NCI-H1105 treated with DMSO at 0.1 percent for 48 hours (cell line): ENCODE measurements at regions not wholly inside any gene's neighbourhood (a gene's known extent, or its start where the extent isn't known, plus 50 kb on each side); places are given as distances from the start of the nearest gene placed in this dataset.
"Not testable (repeated sequence)": the region's sequence is repeated elsewhere in the genome, so short reads cannot be mapped to it uniquely, and the experiment has no call there.

Experiments used
- DNase-seq: peaks from one replicate; lab custom pipeline; 2025; lab: John Stamatoyannopoulos, UW

DNA sequence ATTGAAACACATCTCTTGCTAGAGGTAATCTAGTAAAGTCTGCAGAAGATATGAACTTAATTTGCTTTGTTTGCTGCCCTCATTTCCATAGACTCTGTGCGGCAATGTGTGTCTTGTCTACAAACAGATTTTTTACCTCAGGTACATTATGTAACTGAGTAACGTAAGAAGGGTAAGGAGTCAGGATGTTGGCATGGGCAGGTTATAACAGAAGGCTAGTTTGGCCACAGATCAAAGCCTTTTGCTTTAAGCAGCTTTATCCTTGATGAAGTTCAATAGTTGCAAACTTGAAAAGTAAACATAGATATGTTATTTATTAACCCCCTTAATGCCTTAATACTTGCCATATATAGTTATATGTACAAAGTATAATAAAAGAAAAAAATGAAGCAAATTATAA, 391.6 kb upstream of the FKBP1C start:
- DNase-seq: no peak

DNA sequence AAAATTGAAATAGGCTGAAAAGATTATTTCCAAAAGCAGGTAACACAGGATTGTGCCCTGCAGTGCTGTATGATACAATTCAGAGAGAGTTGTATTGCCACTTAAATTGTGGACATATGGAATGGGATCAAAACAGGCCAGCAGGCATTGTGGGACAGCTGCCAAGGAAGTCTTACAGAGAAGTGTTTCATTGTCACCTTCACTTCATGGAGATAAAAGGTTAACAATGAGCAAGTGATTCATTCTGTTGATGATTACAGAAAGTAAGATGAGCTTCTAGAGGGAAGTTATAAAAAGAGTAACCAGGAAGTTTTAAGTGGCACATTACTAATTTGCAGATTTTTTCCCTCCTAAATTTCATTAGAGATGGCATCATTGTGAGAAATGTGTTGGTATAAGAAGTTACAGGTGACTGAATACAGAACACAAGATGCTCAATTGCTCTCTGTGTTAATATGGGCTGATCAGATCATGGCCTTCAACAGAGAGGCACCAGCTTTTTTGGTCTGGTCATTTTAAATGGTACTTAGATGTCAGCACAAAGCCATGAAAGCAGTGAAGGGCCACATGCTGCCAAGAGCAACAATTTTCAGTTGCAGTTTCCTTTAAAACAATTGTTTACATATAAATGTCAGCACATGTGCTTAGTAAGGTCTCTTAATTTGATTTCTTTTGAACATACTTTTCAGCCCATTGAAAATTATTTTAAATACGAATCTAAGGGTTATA, 402.5 kb upstream of the FKBP1C start:
- peak; percentile 8 for DNase-seq

DNA sequence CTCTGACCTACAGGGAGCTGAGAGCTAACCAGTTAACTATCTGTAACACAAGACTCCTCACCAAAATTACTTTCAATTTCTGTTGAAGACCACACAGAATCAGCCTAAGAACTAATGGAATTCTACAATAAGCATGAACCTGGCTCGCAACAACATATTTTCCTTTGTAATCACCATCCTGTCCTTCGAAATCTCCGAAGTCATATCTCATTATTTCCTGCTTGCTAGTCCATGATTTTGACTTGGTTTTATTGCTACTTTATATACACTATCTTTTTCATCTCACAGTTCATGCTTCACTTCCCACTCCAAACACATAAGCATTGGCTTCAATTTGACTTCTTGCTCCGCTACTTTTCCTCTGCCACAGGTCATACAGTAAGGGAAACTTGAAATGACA, 405.8 kb upstream of the FKBP1C start:
- DNase-seq: no peak

DNA sequence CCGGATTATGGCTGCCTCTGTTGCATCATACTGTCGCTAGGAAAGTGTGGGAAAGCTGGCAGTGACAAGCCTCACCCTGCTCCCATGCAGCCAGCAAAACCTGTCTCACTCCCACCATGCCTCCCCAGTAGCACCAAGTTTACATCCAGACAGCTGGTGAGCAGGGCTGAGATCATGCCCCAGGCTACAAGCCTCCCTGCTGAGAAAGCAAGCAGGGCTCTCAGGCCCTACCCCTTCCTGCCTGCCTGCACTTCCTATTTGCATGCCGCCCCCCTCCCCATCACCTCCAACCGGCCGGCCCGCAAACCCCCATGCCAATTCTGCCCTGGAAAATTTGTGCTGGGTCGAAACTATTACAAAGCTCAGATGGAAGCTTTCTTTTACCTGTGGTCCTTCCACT, 408.2 kb upstream of the FKBP1C start:
- no peak for DNase-seq

DNA sequence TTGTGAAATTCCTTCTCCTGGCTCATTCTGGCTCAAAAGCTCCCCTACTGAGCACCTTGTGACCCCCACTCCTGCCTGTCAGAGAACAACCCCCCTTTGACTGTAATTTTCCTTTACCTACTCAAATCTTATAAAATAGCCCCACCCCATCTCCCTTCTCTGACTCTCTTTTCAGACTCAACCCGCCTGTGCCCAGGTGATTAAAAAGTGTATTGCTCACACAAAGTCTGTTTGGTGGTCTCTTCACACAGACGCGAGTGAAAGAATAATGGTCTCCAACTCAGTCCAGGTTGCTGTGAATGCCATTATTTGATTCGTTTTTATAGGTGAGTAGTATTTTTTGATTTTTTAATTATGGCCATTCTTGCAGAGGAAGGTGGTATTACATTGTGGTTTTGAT, 414.1 kb upstream of the FKBP1C start:
- no peak for DNase-seq

DNA sequence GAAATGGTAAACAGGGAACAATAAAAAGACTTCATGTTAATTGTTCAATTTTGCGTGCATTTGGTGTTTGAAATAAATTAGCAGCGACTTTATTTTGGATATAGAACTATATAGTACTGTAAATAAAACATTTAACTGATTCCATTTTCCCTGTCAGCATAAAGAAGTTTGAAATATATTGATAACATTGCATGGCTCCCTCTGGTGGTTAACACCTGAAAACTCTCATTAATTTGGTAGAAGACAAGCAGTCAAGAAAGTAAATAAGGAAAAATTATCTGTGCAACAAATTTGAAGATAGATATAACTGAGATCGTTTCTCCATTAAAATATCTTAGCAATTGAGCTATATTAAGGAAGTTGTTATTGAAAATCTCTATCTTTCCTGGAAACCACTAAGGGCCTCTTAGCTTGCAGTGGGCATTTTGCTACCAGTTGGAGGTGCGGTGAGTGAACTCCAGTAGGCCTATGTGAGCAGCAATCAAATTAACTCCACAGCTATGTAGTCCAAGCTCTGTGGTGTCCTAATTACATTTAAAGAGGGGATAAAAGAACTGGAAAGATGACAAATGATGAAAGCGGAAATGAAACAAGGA, 435.7 kb upstream of the FKBP1C start:
- peak; percentile 33 for DNase-seq

DNA sequence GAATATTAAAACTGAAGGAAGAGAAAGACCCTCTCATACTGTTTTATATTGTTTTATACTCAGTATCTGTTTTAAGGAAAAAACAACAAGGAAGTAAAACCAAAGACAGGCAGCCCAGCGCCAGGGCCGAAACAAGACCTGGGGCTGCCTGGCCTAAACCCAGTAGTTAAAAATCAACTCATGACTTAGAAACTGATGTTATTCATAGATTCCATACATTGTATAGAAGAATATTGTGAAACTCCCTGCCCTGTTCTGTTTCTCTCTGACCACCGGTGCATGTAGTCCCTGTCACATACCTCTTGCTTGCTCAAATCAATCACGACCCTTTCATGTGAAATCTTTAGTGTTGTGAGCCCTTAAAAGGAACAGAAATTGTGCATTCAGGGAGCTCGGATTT, 445.1 kb upstream of the FKBP1C start:
- DNase-seq: not testable (repeated sequence)

DNA sequence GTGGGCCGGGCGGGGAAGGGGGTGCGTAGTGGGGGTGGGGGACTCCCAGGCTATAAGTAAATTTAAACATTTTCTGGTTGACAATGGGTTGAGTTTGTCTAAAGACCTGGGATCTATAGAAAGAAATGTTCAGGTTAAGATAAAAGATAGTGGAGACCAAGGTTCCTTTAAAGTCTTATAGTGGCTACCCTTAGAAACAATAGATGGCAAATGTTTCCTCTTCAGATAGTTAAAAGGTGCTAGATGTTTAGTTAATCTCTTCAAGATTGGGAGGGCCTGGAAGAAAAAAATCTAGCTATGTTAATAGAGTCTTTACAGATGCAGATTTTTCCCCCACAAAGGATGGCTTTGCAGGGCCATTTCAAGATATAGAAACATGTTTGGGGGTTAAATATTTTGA, 446.4 kb upstream of the FKBP1C start:
- DNase-seq: no peak

DNA sequence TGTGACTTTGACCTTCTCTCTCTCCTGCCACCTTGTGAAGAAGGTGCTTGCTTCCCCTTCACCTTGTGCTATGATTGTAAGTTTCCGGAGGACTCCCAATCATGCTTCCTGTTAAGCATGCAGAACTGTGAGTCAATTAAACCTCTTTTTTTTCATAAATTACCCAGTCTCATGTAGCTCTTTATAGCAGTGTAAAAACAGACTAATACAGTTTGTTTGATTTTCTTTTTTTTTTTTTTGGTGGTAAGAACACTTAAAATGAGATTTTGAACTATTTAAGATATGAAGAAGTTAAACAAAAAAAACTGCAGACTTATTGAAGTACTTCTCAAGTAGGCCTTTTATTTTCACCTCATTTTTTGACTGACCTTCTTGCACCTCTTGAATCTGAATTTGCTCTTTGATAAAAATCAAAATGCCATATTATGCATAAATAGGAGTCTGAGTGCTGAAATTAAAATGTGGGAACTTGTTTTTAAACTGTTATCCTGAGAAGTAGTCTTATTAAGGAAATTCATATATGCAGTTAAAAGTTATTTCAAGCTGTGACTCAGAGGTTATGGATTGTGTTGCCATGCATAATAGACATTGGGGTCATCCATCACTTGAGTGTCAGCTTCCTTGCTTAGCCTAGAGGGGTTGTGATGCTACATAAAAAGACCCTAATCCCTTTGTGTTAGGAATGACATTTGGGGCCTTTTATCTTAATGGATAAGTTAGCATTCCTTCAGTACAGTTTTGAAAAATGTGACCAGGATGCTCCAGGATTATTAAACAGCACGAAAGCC, 447.9 kb upstream of the FKBP1C start:
- no peak for DNase-seq

DNA sequence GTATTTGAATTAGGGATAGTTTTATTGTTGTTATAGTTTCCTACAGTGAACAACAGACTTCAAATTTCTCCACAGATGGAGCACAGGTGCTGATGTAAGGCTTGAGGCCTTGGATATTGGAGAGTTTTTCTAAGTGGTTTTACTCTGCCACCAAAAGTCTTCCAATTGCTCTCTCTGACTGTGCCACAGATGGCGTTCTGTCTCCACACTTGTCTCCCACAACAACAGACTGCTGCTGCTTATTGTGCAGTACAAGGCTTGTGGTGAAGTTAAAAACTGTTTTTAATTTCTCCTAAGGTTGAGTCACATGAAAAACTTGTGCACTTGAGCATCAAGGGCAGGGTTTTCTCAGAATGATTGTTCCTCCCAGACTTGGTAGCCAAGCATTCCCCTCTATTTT, 460.9 kb upstream of the KHDRBS2 start:
- no peak for DNase-seq

DNA sequence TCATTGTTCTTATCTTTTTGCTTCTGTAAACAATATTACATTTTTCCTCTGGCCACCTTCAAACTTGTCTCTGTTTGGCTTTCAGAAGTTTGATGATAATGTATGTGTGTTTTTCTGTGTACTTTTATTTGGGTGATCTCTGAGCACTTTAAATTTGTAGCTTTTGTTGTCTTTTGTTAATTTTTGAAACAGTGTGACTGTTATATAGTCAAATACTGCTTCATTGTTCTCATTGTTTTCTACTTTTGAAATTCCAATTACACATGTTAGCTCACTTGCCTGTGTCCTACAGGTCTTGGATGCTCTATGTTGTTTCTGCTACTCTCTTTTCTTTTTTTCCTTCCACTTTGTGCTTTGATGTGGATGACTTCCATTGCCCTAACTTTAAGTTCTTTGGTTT, 460.1 kb upstream of the KHDRBS2 start:
- no peak for DNase-seq

DNA sequence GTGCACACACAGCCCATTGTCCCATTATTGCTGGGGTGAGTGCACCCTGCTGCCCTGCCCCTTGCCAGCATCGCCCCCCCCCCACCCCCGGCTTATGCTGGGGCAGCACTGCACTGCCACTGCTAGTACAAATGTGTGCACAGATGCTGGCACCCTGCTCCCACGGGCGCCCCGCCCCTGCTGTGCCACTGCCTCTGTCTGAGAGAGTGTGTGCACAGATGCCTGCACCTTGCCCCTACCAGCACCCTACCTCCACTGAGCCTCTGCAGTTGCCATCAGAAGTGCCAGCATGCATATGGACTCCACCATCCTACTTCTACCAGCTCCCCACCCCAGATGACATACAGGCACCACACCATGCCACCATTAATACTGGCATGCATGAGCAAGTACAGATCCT, 454.6 kb upstream of the KHDRBS2 start:
- no peak for DNase-seq

DNA sequence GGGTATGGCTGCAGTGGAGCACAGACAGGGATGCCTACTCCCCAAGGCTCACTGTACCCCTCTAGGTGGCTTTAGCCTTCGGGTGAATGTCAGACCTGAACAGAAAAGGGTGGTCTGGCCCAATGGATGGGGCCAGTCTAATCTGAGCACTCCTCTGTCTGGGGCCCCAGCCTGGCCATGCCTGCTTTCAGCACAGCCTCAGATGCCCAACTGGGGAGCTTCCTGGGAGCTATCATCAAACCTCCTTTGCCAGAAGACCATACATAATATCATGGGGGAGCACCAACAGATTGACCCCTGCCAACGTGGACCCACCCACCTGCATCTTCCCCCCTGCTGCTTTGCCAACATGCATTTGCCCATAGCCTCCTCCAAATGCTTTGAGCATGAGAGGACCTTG, 454.1 kb upstream of the KHDRBS2 start:
- DNase-seq: no peak

DNA sequence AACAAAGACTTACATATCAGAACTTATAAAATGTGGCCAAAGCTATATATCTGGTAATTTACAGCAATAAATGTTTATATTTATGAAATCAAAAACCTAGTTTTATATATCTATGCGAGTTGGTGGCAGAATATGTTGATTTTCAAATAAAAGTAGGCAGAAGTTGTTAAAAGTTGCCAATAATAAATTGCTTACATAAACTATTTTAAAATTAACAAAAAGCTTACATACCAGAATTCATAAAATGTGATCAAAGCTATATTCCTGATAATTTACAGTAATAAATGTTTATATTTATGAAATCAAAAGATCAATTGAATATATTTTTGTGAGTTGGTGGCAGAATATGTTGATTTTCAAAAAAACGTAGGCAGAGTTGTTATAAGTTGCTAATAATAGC, 451.8 kb upstream of the KHDRBS2 start:
- DNase-seq: no peak

DNA sequence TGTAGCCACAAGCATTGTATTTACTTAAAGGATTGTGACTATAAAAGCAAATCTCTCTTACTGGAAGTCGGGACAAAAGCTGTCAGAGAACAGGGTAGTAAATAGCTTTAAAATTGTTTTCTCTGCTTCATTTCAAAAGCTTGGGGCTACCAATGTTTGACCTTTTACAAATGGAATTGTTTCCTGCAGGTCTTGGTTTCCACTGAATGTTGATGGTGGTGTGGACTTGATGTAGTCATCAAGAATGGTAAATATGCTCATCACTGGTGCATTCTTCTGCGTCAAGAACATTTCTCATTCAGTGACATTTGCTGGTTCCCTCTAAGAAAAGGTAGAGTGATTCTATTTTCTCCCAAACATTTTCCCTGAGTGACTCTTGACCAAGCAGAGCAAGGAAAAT, 435.4 kb upstream of the KHDRBS2 start:
- no peak for DNase-seq

DNA sequence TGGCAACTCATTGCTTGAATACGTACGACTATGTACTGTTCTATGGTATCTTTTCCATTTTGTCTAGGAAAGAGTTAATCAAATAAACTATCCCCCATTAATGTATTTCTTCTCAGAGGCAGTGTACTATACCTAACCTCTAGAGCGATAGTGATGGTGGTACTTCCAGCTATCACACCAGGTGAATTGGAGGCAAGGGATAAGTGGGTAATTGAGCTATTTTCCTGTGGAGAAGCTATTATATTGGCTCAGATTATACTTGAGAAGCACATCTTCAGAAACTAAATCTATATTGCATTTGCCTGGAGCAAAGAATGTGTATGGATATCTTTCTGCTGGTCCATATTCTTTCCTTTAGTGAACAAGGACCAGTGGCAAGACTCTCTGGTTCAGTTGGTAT, 430.7 kb upstream of the KHDRBS2 start:
- DNase-seq: no peak

DNA sequence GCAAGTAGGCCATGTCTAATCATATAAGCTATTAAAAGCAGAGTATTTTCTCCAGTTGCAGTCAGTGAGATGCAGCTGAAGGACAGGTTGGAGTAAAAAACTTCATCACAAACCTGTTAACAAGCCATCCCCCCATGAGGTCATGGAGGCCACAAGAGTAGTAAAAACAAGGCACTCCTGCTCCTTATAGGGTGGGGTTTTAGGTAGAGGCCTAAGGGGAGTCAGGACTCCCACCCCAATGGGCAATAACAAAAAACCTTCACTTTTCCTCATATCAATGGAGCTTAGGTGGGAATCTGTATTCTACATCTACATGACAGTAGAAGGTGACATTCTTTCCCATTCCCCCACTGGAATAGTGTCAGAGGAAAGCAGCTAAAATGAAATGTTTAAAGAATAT, 428.1 kb upstream of the KHDRBS2 start:
- DNase-seq: no peak

DNA sequence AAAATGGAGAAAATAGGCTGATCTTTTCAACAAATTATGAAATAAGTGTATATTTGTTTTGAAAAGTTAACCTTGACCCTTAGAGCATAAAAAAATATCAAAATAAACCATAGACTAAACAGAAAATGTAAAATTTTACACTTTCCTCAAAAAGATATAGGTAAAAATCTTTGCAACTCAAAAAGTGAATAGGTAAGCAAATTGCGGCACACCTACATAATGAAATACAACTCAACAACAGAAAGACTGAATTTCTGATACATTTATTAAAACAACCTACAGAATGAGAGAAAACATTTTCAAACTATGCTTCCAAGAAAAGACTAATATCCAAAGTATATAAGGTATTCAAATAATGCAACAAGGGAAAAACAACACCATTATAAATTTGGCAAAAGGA, 425.7 kb upstream of the KHDRBS2 start:
- DNase-seq: no peak

DNA sequence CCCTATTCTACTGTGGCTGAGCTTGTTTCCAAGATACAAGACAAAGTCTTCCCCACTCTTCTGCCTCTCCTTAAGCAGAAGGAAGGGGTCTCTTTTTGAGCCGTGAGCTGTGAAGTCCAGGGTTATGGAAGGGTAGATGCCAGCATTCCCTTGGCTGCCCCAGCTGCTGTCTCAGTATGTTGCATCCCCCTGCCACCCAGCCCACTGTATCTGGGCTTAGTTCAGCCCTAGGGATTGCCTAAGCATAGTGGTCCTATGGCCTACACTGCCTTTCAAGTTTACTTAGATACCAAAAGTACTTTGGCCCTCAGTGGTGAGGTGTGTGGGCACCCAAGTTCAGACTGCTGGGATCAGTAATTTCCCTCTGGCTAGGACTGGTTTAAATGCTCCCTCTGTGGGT, 421.9 kb upstream of the KHDRBS2 start:
- no peak for DNase-seq

DNA sequence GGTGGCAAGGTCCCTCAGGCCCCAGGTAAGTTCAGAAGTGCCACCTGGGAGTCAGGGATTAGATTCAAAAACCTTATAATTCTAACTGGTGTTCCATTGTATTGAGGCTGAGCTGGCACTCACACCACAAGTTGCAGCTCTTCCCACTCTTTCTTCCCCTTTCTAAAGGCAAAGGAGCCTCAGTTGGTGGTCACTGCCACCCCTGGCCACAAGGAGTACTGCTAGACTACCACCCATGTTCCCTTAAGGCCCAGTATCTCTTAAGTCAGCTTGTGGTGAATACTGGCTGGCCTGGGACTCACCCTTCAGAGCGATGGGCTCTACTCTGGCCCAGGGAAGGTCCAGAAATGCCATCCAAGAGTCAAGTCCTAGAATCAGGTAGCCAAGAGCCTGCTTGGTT, 421.1 kb upstream of the KHDRBS2 start:
- no peak for DNase-seq

DNA sequence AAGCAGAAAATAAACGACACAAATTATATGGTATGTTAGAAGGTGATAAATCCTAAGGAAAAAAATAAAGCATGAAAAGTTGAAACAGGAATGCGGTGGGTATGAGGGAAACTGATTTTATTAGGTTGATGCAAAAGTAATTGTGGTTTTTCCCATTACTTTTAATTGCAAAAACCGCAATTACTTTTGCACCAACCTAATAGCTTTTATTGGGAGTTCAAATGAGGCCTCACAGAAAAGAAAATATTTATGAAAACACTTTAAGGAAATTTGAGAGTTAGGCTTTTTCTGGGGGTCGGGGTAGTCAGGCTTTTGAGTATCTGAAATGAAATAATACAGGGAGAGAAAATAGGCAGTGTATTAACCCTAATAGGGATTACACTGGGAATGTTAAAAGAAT, 397.0 kb upstream of the KHDRBS2 start:
- no peak for DNase-seq

DNA sequence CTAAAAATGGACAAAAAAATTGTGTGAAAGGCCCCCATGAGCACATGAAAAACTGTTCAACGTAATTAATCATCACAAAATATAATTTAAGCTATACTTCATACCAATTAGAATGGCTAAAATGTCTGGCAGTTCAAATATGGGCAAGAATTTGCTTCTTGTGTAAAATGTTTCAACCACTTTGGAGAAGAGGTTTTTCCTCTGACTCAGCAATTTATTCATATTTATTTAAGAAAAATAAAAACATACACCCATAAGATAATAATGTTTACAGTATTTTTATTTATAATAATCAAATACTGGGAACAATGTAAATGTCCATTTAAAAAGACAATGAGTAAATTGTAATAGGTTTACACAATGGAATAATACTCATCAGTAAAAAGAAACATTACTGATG, 395.1 kb upstream of the KHDRBS2 start:
- no peak for DNase-seq

DNA sequence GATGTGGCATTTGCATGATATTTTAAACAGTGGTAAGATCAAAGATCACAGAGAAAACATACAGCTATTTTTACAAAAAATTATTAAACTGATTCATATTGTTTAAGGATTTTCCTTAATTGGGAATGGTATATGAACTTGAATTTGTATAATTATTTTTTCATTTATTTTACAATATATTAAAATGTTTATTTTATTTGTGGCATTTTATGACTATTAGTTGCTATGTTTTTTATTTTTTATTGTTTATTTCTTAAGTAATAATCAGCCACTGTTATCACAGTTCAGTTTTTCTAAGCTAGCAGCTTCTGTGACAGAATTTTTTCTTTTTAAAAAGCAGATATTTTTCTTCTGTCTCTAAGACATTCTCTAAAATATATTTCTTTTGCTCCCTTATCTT, 387.0 kb upstream of the KHDRBS2 start:
- no peak for DNase-seq
